AG08395 (cell line): ENCODE measurements at regions not wholly inside any gene's neighbourhood (a gene's known extent, or its start where the extent isn't known, plus 50 kb on each side); places are given as distances from the start of the nearest gene placed in this dataset.
"Not testable (repeated sequence)": the region's sequence is repeated elsewhere in the genome, so short reads cannot be mapped to it uniquely, and the experiment has no call there.

Experiments used
- DNase-seq: peaks from one replicate; pipeline ENCODE4 v3.0.0; 2012; ENCODE audit warnings: mixed read lengths, low spot score

GRCh38 chr2:143952536-143952935, 567.4 kb downstream of the ZEB2 start:
- no peak for DNase-seq

GRCh38 chr2:143950704-143951103, 569.2 kb downstream of the ZEB2 start:
- DNase-seq: no peak

DNA sequence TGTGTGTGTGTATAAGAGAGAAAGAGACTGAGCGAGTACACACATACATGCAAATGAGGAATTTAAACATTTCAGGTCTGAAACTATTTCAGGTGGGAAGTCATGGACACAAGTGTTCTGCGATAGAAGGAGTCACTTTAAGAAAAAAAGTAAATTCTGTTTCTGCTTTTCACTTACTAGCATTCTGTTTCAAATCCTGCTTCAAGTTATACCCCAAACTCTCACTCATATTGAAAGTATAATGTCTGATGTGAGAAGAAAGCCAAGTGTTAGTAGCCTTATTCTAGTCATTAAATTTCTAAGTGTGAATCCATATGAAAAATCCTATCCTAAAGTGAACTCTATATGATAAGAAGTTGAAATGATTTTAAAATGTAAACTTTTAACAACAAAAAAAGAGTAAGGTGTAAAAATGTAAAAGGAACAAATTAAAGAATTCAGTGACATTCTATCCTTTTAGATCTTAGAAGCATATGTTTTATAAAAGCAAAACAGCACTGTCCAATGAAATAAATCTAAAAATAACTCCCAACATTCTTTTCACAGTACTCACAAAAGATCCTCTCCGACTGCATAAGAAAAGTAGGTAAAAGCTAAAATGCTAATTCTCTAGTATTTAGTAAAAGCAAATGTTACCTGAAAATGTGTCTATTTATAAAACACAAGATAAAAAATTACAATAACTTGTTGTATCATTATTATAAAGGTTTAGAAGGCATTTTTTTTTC, 570.6 kb downstream of the ZEB2 start:
- DNase-seq: no peak

- no peak for DNase-seq
Measured at GRCh38 chr2:143948710-143949109, 571.2 kb downstream of the ZEB2 start.

- peak; percentile 45 for DNase-seq
Measured at GRCh38 chr2:143946436-143947391, 573.2 kb downstream of the ZEB2 start.

DNA sequence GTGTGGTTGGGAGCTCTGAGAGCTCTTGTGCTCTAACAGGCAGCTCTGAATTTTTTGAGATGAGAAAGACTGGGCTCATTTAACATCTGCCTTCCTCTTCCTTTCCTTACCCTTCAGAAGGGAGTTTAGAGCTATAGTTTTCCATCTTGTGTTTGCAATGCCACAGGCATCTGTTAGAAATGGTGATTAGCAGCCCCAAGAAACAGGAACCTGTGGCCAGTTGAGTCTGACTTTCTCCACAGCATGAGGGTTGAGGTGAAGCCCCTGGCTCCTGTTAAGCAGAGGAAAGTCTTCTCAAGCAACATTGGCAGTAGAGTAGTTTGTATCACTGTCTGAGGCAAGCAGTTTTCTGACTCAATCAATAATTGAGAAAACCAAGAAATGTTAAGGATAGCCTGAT, 577.4 kb downstream of the ZEB2 start:
- DNase-seq: no peak

GRCh38 chr2:143940720-143941119, 579.2 kb downstream of the ZEB2 start:
- DNase-seq: no peak

GRCh38 chr2:143939626-143940330, 580.1 kb downstream of the ZEB2 start:
- DNase-seq: peak; percentile 37

- no peak for DNase-seq
Measured at GRCh38 chr2:143937723-143938350, 582.1 kb downstream of the ZEB2 start.

- DNase-seq: no peak
Measured at GRCh38 chr2:143936848-143937722, 582.8 kb downstream of the ZEB2 start.

DNA sequence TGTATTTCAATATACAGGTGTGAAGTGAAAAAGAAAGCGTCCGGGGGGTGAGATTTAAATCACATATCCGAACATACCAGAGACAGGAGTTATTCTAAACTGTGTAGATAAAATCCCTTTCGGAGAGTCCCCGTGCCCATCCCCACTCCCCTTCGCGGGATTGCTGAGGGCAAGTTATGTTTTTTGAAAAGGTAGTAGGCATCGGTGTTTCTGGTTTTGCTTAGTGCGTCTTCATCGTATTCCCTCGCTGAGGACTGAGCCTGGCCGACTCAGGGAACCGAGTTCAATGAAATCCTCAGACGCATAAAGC, 583.4 kb downstream of the ZEB2 start:
- no peak for DNase-seq

- DNase-seq: no peak
Measured at GRCh38 chr2:143935482-143935752, 584.5 kb downstream of the ZEB2 start.

GRCh38 chr2:143934626-143935481, 585.1 kb downstream of the ZEB2 start:
- no peak for DNase-seq

DNA sequence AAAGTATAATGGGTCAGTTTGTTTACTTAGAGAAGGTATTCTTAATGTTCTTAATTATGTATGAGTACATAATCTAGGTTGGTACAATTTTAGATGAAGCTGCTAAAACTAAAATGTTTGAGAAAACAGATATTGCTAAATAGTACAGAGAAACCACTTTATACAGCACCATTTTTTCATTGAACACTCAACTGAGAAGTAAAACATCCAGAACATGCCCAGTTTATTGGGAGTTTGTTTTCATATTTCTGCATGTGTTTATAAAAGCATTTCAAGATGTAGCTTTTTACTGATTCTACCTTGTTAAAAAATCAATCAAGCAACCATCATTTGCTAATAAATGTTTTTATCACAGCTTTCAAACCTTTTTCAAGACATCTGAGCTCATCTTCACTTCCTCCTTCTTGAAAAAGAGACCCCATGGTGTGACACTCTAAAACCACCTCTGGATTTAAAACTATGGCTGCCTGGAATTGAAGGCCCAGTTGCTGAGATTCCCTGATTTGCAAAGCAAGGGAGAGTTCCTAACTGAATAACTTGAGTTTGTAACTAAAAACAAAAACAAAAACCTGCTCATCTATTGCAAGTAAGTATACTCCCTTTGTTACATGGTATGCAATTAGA, 585.9 kb downstream of the ZEB2 start:
- no peak for DNase-seq

- no peak for DNase-seq
Measured at GRCh38 chr2:143930891-143931290, 589.0 kb downstream of the ZEB2 start.

GRCh38 chr2:143928613-143929012, 591.3 kb downstream of the ZEB2 start:
- DNase-seq: no peak

DNA sequence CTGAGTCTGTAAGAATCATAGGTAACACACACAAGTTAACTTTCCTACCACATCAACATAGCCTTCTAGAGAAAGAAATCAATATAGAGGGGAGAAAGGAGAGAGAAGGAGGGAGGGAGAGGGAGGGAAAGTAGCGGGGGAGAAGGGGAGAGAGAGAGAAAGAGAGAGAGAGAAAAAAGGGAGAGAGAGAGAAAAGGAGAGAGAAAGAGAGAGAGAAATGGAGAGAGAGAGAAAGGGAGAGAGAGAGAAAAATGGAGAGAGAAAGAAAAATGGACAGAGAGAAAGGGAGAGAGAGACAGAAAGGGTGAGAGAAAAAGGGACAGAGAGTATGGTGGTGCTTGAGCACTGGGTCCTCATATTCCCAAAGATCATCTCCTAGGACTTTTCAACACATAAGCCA, 591.7 kb downstream of the ZEB2 start:
- no peak for DNase-seq

- DNase-seq: no peak
Measured at GRCh38 chr2:143926736-143927135, 593.2 kb downstream of the ZEB2 start.

DNA sequence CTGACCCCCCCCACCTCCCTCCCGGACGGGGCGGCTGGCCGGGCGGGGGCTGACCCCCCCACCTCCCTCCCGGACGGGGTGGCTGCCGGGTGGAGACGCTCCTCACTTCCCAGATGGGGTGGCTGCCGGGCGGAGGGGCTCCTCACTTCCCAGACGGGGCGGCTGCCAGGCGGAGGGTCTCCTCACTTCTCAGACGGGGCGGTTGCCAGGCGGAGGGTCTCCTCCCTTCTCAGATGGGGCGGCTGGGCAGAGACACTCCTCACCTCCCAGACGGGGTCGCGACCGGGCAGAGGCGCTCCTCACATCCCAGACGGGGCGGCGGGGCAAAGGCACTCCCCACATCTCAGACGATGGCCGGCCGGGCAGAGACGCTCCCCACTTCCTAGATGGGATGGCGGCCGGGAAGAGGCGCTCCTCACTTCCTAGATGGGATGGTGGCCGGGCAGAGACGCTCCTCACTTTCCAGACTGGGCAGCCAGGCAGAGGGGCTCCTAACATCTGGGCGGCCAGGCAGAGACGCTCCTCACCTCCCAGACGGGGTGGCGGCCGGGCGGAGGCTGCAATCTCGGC, 597.6 kb downstream of the ZEB2 start:
- DNase-seq: not testable (repeated sequence)
